ENCODE measurements at regions not wholly inside any gene's neighbourhood (a gene's known extent, or its start where the extent isn't known, plus 50 kb on each side); places are given as distances from the start of the nearest gene placed in this dataset.

- TF ChIP-seq, protein P1, sequence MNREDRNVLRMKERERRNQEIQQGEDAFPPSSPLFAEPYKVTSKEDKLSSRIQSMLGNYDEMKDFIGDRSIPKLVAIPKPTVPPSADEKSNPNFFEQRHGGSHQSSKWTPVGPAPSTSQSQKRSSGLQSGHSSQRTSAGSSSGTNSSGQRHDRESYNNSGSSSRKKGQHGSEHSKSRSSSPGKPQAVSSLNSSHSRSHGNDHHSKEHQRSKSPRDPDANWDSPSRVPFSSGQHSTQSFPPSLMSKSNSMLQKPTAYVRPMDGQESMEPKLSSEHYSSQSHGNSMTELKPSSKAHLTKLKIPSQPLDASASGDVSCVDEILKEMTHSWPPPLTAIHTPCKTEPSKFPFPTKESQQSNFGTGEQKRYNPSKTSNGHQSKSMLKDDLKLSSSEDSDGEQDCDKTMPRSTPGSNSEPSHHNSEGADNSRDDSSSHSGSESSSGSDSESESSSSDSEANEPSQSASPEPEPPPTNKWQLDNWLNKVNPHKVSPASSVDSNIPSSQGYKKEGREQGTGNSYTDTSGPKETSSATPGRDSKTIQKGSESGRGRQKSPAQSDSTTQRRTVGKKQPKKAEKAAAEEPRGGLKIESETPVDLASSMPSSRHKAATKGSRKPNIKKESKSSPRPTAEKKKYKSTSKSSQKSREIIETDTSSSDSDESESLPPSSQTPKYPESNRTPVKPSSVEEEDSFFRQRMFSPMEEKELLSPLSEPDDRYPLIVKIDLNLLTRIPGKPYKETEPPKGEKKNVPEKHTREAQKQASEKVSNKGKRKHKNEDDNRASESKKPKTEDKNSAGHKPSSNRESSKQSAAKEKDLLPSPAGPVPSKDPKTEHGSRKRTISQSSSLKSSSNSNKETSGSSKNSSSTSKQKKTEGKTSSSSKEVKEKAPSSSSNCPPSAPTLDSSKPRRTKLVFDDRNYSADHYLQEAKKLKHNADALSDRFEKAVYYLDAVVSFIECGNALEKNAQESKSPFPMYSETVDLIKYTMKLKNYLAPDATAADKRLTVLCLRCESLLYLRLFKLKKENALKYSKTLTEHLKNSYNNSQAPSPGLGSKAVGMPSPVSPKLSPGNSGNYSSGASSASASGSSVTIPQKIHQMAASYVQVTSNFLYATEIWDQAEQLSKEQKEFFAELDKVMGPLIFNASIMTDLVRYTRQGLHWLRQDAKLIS (CRISPR knock-in tag; IDR thresholded peaks at IDR 0.05; ENCODE audit: borderline replicate concordance) = no peak
- TF ChIP-seq USF2 (CRISPR knock-in tag; IDR thresholded peaks at IDR 0.05) (no peak), GABPB1 (CRISPR knock-in tag; IDR thresholded peaks at IDR 0.05) (no peak), ZNF416 (CRISPR knock-in tag; IDR thresholded peaks at IDR 0.05) (no peak), CREM (CRISPR knock-in tag; IDR thresholded peaks at IDR 0.05) (no peak), ZNF219 (CRISPR knock-in tag; IDR thresholded peaks at IDR 0.05; ENCODE audit: borderline replicate concordance) (no peak), STAT6 (CRISPR knock-in tag; conservative IDR thresholded peaks at IDR 0.05; ENCODE audit: low read depth) (no peak), ZBTB21 (CRISPR knock-in tag; IDR thresholded peaks at IDR 0.05; ENCODE audit: borderline replicate concordance) (no peak), RELA (CRISPR knock-in tag; IDR thresholded peaks at IDR 0.05; ENCODE audit: borderline replicate concordance) (no peak)
- TF ChIP-seq, protein P2, sequence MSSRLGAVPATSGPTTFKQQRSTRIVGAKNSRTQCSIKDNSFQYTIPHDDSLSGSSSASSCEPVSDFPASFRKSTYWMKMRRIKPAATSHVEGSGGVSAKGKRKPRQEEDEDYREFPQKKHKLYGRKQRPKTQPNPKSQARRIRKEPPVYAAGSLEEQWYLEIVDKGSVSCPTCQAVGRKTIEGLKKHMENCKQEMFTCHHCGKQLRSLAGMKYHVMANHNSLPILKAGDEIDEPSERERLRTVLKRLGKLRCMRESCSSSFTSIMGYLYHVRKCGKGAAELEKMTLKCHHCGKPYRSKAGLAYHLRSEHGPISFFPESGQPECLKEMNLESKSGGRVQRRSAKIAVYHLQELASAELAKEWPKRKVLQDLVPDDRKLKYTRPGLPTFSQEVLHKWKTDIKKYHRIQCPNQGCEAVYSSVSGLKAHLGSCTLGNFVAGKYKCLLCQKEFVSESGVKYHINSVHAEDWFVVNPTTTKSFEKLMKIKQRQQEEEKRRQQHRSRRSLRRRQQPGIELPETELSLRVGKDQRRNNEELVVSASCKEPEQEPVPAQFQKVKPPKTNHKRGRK (CRISPR knock-in tag; IDR thresholded peaks at IDR 0.05; ENCODE audit: borderline replicate concordance) = no peak
Observed at GRCh38 chr12:85413266-85413665, 133.2 kb downstream of the ALX1 start (continued).

GRCh38 chr12:85422762-85423161, 142.7 kb downstream of the ALX1 start:
- Mint-ChIP-seq H3K9me3 (no peaks in the 10 kb centered on the region), H3K4me1 (no peaks in the 10 kb centered on the region), H3K36me3 (no peaks in the 10 kb centered on the region), H3K27ac (no peak overlapping the region), H3K27me3 (ENCODE audit: low read depth) (no peaks in the 10 kb centered on the region), H3K4me3 (no peak overlapping the region)
- POLR2A ChIA-PET = no interaction called here
- DNase-seq (ENCODE audit: low spot score) (no peak), ATAC-seq (no peak)
- no peak for TF ChIP-seq JAZF1 (CRISPR knock-in tag; IDR thresholded peaks at IDR 0.05)
- no peak for TF ChIP-seq ZNF671 (CRISPR knock-in tag; IDR thresholded peaks at IDR 0.05)
- no peak for TF ChIP-seq PRRX2 (CRISPR knock-in tag; IDR thresholded peaks at IDR 0.05)
- no peak for TF ChIP-seq E2F1 (CRISPR knock-in tag; IDR thresholded peaks at IDR 0.05)
- TF ChIP-seq NR3C1 (CRISPR knock-in tag; conservative IDR thresholded peaks at IDR 0.05; ENCODE audit: low read depth) = no peak
- TF ChIP-seq FOXK1 (CRISPR knock-in tag; IDR thresholded peaks at IDR 0.05) = no peak
- TF ChIP-seq NFYB (CRISPR knock-in tag; conservative IDR thresholded peaks at IDR 0.05; ENCODE audit: low read depth) = no peak
- TF ChIP-seq, protein P3, sequence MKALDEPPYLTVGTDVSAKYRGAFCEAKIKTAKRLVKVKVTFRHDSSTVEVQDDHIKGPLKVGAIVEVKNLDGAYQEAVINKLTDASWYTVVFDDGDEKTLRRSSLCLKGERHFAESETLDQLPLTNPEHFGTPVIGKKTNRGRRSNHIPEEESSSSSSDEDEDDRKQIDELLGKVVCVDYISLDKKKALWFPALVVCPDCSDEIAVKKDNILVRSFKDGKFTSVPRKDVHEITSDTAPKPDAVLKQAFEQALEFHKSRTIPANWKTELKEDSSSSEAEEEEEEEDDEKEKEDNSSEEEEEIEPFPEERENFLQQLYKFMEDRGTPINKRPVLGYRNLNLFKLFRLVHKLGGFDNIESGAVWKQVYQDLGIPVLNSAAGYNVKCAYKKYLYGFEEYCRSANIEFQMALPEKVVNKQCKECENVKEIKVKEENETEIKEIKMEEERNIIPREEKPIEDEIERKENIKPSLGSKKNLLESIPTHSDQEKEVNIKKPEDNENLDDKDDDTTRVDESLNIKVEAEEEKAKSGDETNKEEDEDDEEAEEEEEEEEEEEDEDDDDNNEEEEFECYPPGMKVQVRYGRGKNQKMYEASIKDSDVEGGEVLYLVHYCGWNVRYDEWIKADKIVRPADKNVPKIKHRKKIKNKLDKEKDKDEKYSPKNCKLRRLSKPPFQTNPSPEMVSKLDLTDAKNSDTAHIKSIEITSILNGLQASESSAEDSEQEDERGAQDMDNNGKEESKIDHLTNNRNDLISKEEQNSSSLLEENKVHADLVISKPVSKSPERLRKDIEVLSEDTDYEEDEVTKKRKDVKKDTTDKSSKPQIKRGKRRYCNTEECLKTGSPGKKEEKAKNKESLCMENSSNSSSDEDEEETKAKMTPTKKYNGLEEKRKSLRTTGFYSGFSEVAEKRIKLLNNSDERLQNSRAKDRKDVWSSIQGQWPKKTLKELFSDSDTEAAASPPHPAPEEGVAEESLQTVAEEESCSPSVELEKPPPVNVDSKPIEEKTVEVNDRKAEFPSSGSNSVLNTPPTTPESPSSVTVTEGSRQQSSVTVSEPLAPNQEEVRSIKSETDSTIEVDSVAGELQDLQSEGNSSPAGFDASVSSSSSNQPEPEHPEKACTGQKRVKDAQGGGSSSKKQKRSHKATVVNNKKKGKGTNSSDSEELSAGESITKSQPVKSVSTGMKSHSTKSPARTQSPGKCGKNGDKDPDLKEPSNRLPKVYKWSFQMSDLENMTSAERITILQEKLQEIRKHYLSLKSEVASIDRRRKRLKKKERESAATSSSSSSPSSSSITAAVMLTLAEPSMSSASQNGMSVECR (CRISPR knock-in tag; IDR thresholded peaks at IDR 0.05; ENCODE audit: borderline replicate concordance) = no peak
- CTCF ChIA-PET = no interaction called here

Data from WTC11 (cell line).